GDM1 (cell line): ENCODE measurements at regions not wholly inside any gene's neighbourhood (a gene's known extent, or its start where the extent isn't known, plus 50 kb on each side); places are given as distances from the start of the nearest gene placed in this dataset.

ENCODE experiments used
- DNase-seq: peaks from one replicate; lab custom pipeline; 2025; lab: John Stamatoyannopoulos, UW

DNA sequence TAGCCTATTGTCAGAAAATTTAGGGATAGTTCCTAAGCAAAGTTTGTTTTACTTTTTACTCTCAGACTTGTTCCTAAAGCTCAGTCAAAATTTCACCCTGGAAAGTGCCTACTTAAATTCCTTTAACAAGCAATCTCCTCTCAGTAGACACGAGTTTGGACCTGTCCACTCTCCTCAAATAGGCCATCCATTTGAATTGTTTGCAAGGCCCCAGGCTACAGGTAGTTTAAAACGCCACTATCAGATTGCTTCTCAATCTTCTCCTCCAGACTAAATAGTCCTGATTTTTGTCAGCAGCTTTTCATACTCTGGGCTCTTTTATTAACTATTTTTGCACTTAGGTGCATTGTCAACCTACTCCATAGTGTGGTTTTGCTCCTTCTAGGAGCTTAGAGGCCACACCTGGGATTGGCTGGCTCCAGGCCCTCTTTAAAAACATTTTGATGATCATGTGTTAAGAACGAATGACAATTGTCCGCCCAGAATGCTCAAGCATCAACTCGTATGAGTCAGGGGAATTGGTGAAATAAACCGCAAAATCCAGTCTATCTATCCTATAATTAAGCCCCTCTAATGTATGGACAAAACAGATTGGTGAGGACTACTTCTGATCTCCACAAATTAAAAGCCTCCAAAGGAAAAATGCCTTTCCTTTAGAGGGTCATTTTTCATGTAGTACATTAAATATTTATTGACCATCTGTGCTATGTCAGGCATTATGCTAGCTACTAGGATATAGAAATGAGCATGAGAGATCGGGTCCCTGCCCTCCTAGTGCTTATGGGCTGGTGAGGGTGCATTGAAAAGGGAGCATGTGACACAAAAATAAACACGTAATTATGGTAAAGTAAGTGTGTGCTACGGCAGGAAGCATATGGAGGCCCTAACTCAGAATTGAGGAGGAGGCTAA, 333.8 kb upstream of the TNP1 start:
- DNase-seq: no peak

DNA sequence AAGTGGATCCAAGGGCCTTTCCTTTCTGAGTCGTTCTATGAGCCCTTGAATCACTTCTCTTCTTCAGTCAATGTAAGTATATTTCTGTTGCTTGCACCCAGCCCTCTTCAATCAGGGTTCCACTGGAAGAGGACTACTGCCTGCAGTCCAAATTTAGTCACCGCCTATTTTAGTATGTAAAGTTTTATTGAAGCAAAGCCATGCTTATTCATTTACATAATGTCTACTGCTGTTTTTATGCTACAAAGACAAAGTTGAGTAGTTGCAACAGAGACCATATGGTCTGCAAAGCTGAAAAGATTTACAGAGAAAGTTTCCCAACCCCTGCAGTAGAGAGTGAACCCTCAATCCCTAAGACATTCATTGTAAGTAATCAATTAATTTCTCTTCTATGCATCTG, 332.5 kb upstream of the TNP1 start:
- no peak for DNase-seq

- DNase-seq: no peak
Observed at GRCh38 chr2:217189747-217190146, 329.9 kb upstream of the TNP1 start.

GRCh38 chr2:217189131-217189530, 329.3 kb upstream of the TNP1 start:
- DNase-seq: no peak

DNA sequence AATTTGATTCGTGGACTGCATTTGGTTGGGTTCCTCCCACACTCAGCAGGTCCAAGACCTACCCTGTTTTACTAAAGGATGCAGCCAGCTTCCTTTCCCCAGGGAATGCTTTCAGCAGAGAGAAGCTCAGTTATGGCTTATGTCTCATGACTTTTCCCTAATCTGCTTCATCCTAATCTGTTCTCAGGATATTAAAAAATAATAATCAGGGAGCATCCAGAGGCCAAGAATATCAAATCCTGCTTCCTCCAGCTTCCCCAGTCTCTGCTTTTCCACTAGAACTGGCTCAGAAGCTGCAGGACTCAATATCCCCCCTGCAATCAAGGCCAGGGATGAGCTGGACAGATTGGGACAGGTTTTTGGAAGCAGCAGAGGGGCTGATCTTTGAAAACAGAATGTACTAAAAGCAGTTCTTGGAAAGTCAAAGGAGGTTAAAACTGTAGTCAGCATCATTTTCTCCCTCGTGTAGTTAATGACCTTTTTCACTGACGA, 326.9 kb upstream of the TNP1 start:
- no peak for DNase-seq

DNA sequence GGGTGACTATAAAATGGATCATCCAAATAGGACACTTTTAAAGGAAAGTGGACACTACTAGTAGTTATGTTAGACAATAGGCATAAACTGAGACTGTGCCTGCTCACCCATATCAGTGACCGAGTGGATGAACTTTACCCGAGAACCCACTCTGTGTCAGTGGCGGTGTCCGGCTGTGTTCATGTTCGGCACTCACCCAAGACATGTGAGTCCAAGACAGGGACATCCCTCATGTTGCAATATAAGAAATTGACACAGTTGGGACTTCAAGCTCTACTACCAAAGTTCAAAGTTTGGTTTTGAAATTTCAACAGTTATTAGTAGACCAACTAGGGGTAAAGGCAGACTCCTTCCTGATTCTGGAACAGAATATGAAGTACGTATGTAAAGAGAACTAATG, 326.3 kb upstream of the TNP1 start:
- DNase-seq: no peak

DNA sequence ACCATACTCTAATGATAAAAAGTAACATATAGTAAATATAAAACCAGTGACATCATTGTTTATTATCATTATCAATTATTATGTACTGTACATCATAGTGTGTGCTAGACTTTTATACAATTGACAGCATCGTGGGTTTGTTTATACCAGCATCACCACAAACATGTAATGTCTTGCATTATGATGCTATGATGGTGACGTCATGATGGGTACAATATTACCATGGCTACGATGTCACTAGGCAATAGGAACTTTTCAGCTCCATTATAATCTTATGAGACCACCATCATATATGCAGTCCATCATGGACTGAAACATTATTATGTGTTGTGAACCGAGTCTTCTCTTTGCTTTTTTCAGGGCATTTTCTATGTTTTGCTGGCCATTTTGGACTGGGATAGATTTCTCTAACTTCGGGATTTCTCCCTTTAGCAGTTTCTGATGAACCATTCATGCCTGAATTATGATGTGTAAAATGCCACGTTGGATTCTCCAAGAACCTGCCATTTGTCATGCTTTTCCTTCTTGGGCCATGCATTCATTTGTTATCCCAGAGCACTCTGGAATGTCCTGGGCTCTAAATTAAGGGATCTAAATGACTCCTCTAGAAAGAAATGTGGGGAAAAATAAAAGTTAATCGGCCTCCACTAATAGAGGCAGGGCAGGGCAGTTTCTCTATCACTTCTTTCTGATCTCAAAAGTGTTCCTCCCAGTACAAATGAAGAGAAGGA, 325.6 kb upstream of the TNP1 start:
- DNase-seq: no peak

- DNase-seq: no peak
Observed at GRCh38 chr2:217184242-217184641, 324.4 kb upstream of the TNP1 start.

- no peak for DNase-seq
Observed at GRCh38 chr2:217183471-217183870, 323.6 kb upstream of the TNP1 start.

DNA sequence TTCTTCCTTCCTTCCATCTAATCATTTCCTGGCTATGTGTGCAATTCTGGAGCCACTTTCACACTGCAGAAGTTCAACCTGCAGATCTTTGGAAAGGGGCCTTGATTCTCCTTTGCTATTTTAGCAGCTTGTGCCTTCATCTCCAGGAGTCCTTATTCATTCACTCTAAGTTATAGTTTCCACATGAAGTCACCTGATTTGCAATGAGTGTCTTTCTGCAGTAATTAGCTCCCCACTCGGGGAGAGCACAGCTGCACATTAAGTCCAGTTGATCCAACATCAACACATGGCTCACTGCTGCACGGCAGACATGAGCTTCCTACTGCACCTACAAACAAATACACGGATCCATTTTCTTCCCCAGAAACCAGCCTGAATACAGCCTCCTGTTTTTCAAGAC, 323.1 kb upstream of the TNP1 start:
- DNase-seq: no peak

GRCh38 chr2:217181512-217181911, 321.6 kb upstream of the TNP1 start:
- DNase-seq: no peak

DNA sequence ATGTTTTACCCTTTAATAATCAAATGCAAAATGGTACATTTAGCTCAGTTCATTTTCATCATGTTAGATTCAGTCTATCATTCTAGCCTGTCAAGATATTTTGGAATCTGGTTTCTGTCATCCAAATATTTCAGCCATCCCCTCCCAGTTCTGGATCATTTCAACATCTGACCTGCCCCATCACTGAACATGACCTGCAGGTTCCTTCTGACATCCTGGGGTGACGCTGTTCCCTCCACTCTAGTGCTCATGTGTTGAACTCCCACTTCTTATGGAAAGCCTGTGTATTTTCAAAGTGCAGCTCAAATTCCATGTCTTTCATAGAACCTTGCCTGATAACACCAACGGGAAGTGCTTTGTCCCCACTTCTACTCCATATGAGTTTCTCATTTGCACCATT, 320.0 kb upstream of the TNP1 start:
- no peak for DNase-seq

DNA sequence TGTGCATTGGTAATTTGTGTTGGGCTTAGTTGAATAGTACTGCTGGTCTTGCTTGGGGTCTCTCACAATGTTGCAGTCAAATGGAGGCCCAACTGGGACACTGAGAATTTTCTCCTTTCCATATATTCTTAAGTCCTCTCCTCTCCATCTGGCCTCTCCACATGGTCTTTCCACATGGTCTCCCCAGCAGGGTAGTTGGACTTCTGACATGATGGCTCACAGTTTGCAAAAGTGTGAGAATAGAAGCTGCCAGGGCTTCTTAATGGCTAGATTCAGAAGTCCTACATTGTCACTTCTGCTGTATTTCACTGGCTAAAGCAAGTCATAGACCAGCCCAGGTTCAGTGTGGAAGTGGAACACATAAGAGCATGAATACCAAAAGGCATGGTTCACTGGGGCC, 318.5 kb upstream of the TNP1 start:
- no peak for DNase-seq

DNA sequence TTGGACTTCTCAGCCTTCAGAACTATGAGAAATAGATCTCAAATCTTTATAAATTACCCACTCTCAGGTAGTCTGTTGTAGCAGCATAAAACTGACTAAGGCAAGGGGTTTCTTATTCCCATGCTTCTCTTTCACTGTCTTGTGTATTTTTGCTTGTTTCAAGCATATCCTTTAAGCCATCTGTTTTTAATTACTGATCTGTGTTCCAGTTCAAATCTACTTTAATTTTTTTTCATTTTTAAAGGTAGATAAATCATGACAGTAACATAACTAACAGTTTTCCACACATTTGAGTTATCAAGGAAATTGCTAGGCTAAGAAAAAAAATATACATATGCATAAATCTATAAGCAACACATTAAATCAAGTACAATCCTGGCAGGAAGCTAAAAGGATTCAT, 317.9 kb upstream of the TNP1 start:
- DNase-seq: no peak

- no peak for DNase-seq
Observed at GRCh38 chr2:217171874-217172273, 312.0 kb upstream of the TNP1 start.

DNA sequence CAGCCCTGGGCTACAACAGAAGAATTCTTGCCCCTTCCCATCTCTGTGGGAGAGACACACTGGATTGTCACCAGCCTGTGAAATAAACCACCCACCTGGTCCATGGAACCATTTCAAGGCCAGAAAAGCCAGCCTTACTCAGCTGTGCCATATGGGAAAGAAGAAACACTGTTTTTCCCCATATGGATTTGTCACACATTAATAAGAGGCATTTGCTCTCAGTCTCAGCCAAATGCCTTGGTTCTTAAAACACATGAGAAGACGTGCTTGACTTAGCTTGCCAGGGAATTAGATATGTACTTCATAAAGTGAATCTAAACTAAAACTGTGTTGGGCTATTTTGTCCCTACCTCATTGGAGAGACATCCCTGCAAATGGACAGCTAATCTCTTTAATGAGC, 308.6 kb upstream of the TNP1 start:
- no peak for DNase-seq

- DNase-seq: no peak
Observed at GRCh38 chr2:217167531-217167930, 307.7 kb upstream of the TNP1 start.

DNA sequence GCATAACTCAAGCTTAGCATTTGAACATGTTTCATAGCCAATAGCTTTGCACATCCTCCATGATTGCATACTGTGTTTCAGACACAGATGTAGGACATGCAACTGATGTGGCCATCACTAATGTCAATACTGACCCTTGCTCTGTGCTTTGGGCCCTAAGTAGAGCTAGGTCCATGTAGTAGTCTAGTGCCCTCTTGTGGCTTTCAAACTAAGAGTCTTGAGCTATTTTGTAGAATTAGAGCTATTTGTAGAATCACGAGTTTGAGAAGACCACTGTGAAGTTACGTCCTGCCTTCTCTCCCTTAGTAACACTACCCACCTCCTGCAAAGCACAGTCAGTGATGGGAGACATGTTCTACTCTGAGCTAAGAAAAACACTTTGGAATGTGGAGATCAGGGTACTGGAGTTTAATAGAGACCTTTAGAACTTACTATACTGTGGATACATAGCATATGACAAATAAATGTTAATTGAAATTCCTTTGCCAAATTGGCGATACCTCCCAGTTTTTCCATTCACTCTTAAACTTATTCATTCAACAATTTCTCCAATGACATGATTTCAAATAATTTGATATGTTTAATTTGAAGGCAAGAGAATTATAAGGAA, 306.5 kb upstream of the TNP1 start:
- DNase-seq: no peak

GRCh38 chr2:217165547-217165946, 305.7 kb upstream of the TNP1 start:
- DNase-seq: no peak

- DNase-seq: no peak
Observed at GRCh38 chr2:217163987-217164386, 304.1 kb upstream of the TNP1 start.

DNA sequence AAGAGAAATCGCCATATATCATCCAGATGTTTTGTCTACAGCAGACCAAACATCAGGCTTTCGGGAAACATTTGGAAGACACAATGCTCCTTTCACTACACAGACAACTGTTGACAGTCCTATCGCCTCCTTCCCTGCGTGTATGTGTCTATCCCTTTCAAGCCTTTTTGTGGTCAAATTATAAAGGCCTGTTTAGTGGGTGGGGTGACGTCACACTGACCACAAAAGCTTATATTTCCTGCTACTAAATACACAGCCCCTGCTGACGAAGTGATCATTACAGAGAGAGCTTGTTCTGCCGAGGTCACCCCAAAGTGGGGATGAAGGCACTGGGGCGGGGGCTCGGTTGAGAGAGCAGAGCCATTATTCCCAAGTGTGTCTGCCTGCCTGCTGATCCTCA, 302.7 kb upstream of the TNP1 start:
- no peak for DNase-seq

- DNase-seq: no peak
Observed at GRCh38 chr2:217160978-217161973, 301.4 kb upstream of the TNP1 start.
